ENCODE measurements at regions not wholly inside any gene's neighbourhood (a gene's known extent, or its start where the extent isn't known, plus 50 kb on each side); places are given as distances from the start of the nearest gene placed in this dataset.

- no peak for TF ChIP-seq CEBPB (IDR thresholded peaks at IDR 0.05)
- no peak for TF ChIP-seq EP300 (IDR thresholded peaks at IDR 0.05; ENCODE audit: borderline replicate concordance)
- TF ChIP-seq, protein P1, sequence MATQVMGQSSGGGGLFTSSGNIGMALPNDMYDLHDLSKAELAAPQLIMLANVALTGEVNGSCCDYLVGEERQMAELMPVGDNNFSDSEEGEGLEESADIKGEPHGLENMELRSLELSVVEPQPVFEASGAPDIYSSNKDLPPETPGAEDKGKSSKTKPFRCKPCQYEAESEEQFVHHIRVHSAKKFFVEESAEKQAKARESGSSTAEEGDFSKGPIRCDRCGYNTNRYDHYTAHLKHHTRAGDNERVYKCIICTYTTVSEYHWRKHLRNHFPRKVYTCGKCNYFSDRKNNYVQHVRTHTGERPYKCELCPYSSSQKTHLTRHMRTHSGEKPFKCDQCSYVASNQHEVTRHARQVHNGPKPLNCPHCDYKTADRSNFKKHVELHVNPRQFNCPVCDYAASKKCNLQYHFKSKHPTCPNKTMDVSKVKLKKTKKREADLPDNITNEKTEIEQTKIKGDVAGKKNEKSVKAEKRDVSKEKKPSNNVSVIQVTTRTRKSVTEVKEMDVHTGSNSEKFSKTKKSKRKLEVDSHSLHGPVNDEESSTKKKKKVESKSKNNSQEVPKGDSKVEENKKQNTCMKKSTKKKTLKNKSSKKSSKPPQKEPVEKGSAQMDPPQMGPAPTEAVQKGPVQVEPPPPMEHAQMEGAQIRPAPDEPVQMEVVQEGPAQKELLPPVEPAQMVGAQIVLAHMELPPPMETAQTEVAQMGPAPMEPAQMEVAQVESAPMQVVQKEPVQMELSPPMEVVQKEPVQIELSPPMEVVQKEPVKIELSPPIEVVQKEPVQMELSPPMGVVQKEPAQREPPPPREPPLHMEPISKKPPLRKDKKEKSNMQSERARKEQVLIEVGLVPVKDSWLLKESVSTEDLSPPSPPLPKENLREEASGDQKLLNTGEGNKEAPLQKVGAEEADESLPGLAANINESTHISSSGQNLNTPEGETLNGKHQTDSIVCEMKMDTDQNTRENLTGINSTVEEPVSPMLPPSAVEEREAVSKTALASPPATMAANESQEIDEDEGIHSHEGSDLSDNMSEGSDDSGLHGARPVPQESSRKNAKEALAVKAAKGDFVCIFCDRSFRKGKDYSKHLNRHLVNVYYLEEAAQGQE (IDR thresholded peaks at IDR 0.05; ENCODE audit: low read depth): no peak
- TF ChIP-seq ZBTB7A (IDR thresholded peaks at IDR 0.05; ENCODE audit: low read depth): no peak
- TF ChIP-seq FOXM1 (IDR thresholded peaks at IDR 0.05; ENCODE audit: borderline replicate concordance, low read depth): no peak
- TF ChIP-seq TAF1 (IDR thresholded peaks at IDR 0.05; ENCODE audit: low read depth): no peak
- TF ChIP-seq CREB1 (IDR thresholded peaks at IDR 0.05; ENCODE audit: low read depth): no peak
- no peak for TF ChIP-seq MAX (IDR thresholded peaks at IDR 0.05)
- no peak for TF ChIP-seq YY1 (IDR thresholded peaks at IDR 0.05; ENCODE audit: low read depth)
- no peak for TF ChIP-seq TCF12 (IDR thresholded peaks at IDR 0.05; ENCODE audit: low read depth)
- no peak for TF ChIP-seq EGR1 (IDR thresholded peaks at IDR 0.05)
- TF ChIP-seq, protein P2, sequence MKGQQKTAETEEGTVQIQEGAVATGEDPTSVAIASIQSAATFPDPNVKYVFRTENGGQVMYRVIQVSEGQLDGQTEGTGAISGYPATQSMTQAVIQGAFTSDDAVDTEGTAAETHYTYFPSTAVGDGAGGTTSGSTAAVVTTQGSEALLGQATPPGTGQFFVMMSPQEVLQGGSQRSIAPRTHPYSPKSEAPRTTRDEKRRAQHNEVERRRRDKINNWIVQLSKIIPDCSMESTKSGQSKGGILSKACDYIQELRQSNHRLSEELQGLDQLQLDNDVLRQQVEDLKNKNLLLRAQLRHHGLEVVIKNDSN (IDR thresholded peaks at IDR 0.05): no peak
Observed at GRCh38 chr11:109898592-109898991, 194.6 kb upstream of the ZC3H12C start.

Data from Ishikawa (cell line).